Hepatocyte (in vitro differentiated cells): ENCODE measurements at regions not wholly inside any gene's neighbourhood (a gene's known extent, or its start where the extent isn't known, plus 50 kb on each side); places are given as distances from the start of the nearest gene placed in this dataset.

Experiments
- CTCF ChIP-seq: fragments of 200-600 bp; sonication (generic); IDR thresholded peaks from 2 replicates; pipeline ENCODE4 v1.5.1; 2016; ENCODE audit warnings: antibody characterized with exemption, mild to moderate bottlenecking; ENCODE audit not compliant: poor library complexity
- EZH2 ChIP-seq: fragments of 200-600 bp; sonication (generic); IDR thresholded peaks from 2 replicates; pipeline ENCODE4 v1.6.1; 2016; ENCODE audit warnings: antibody characterized with exemption, mild to moderate bottlenecking, borderline replicate concordance
- EZH2phosphoT487 ChIP-seq: fragments of 200-600 bp; sonication (generic); IDR thresholded peaks from one replicate; pipeline ENCODE4 v1.6.1; 2018; ENCODE audit warnings: antibody characterized with exemption, mild to moderate bottlenecking, low read depth, moderate library complexity; ENCODE audit not compliant: unreplicated experiment, severe bottlenecking

GRCh38 chr10:42943025-42943818 lies 133.6 kb upstream of the RET start:
- TF ChIP-seq CTCF: no peak
- no peak for TF ChIP-seq EZH2phosphoT487
- TF ChIP-seq EZH2: no peak
